22Rv1 (cell line): ENCODE measurements at regions not wholly inside any gene's neighbourhood (a gene's known extent, or its start where the extent isn't known, plus 50 kb on each side); places are given as distances from the start of the nearest gene placed in this dataset.

ENCODE experiments used
- CTCF ChIP-seq: fragments of 450-650 bp; IDR thresholded peaks from 2 replicates; pipeline ENCODE4 v1.5.1; 2017; ENCODE audit warnings: mild to moderate bottlenecking
- ZFX ChIP-seq: fragments of 450-650 bp; IDR thresholded peaks from 2 replicates; pipeline ENCODE4 v1.6.1; 2017; ENCODE audit warnings: antibody characterized with exemption, borderline replicate concordance

- TF ChIP-seq CTCF (no peak), ZFX (no peak)
These were observed 404.5 kb downstream of the KCTD12 start for GRCh38 chr13:76481738-76482137.
